Gastroesophageal sphincter (tissue), 4 donors: ENCODE measurements at regions not wholly inside any gene's neighbourhood (a gene's known extent, or its start where the extent isn't known, plus 50 kb on each side); places are given as distances from the start of the nearest gene placed in this dataset.
"Not testable (repeated sequence)": the region's sequence is repeated elsewhere in the genome, so short reads cannot be mapped to it uniquely, and the experiment has no call there.

Source experiments
- ATAC-seq: fragments of 150-250 bp; one replicate; pipeline ENCODE4 v1.9.1; 2016; ENCODE audit warnings: mild to moderate bottlenecking, moderate library complexity
- H3K27ac ChIP-seq, 4 donors: fragments of 200-600 bp; sonication (generic) in 3 of 4; 1 replicate in 3 of 4; 2 replicates in 1 of 4; pipeline ENCODE4 v1.5.1; 2016 to 2019
- H3K27me3 ChIP-seq: fragments of 200-600 bp; sonication (generic); one replicate; pipeline ENCODE4 v1.5.1; 2019
- H3K36me3 ChIP-seq, 2 donors: fragments of 200-600 bp; sonication (generic); one replicate each; pipeline ENCODE4 v1.5.1; 2019; ENCODE audit warnings: control low read depth in 1 of 2
- H3K4me1 ChIP-seq, 3 donors: fragments of 200-600 bp; sonication (generic); 1 replicate in 2 of 3; 2 replicates in 1 of 3; pipeline ENCODE4 v1.5.1; 2016 to 2019; ENCODE audit warnings: control low read depth in 2 of 3
- H3K4me3 ChIP-seq, 2 donors: fragments of 200-600 bp; sonication (generic); one replicate each; pipeline ENCODE4 v1.5.1; 2019; ENCODE audit warnings: mild to moderate bottlenecking in 1 of 2, moderate library complexity in 1 of 2
- H3K9me3 ChIP-seq, 3 donors: fragments of 200-600 bp; sonication (generic); one replicate each; pipeline ENCODE4 v1.5.1; 2017 to 2019; ENCODE audit warnings: control low read depth in 2 of 3
- EP300 ChIP-seq: sonication (generic); formaldehyde crosslinking; IDR thresholded peaks from one replicate; pipeline ENCODE4 v1.6.1; 2017; ENCODE audit warnings: antibody characterized with exemption, mild to moderate bottlenecking
- POLR2A ChIP-seq, 2 donors: fragments of 450-650 bp; IDR thresholded peaks; one replicate each; pipeline ENCODE4 v1.6.1; 2017; ENCODE audit warnings: antibody characterized with exemption in 2 of 2, mild to moderate bottlenecking in 2 of 2, moderate library complexity in 1 of 2
- POLR2AphosphoS5 ChIP-seq: sonication (generic); formaldehyde crosslinking; IDR thresholded peaks from one replicate; pipeline ENCODE4 v1.6.1; 2017; ENCODE audit warnings: antibody characterized with exemption
- WGBS, 2 donors: methylation state at CpG; one replicate each; pipeline ENCODE4 v1.1.5; 2018; ENCODE audit warnings: low coverage in 1 of 2; 5-methylcytosine and 5-hydroxymethylcytosine counted together
- TF ChIP-seq, protein P1 (sequence below), 4 experiments: fragments of 200-600 bp in 2 of 4; fragments of 450-650 bp in 2 of 4; sonication (generic) in 1 of 4; IDR thresholded peaks; one replicate each; pipeline ENCODE4 v1.5.1; 2017 to 2019; ENCODE audit warnings: antibody characterized with exemption in 4 of 4, mild to moderate bottlenecking in 2 of 4, moderate library complexity in 2 of 4

DNA sequence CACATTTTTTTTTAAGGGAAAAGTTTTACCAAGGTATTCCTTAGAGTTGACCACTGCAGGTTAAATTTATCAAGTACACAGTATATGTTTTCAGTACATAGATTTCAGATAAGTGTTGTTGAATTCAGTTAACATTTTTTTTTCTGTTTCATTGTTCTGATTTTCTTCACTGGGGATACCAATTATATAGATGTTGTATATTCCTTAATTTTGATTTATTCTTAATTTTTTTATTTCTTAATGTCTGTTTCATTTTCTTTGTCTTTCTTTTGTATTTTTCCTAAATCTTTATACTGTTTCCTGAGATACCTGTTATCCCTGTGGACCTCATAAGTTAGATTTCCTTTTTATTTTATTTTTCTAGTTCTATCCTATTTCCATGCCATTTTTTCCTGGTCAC lies 234.8 kb downstream of the TTC6 start:
- Histone ChIP-seq H3K27ac (no peak overlapping the region), H3K9me3 (peaks cover 0 to 45% (median 0%) of the 10 kb centered on the region in 3 donors), H3K36me3 (no peaks in the 10 kb centered on the region), H3K4me1 (no peaks in the 10 kb centered on the region), H3K27me3 (no peaks in the 10 kb centered on the region), H3K4me3 (no peak overlapping the region)
- TF ChIP-seq, protein P1, sequence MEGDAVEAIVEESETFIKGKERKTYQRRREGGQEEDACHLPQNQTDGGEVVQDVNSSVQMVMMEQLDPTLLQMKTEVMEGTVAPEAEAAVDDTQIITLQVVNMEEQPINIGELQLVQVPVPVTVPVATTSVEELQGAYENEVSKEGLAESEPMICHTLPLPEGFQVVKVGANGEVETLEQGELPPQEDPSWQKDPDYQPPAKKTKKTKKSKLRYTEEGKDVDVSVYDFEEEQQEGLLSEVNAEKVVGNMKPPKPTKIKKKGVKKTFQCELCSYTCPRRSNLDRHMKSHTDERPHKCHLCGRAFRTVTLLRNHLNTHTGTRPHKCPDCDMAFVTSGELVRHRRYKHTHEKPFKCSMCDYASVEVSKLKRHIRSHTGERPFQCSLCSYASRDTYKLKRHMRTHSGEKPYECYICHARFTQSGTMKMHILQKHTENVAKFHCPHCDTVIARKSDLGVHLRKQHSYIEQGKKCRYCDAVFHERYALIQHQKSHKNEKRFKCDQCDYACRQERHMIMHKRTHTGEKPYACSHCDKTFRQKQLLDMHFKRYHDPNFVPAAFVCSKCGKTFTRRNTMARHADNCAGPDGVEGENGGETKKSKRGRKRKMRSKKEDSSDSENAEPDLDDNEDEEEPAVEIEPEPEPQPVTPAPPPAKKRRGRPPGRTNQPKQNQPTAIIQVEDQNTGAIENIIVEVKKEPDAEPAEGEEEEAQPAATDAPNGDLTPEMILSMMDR (IDR thresholded peaks at IDR 0.05): no peak
- no peak for TF ChIP-seq POLR2AphosphoS5
- ATAC-seq: no peak

- TF ChIP-seq EP300: no peak
- TF ChIP-seq, protein P1 (IDR thresholded peaks at IDR 0.05): no peak
- TF ChIP-seq POLR2A (IDR thresholded peaks at IDR 0.05): no peak
- TF ChIP-seq POLR2AphosphoS5: no peak
- 40 to 44% methylated on average over 1 of the region's 1 CpG for WGBS, 2 donors
- no peaks in the 10 kb centered on the region for H3K27me3 ChIP-seq
- no peak for ATAC-seq
- no peaks in the 10 kb centered on the region for H3K36me3 ChIP-seq
- H3K9me3 ChIP-seq: peaks cover 0 to 56% (median 0%) of the 10 kb centered on the region in 3 donors
- no peak overlapping the region for H3K4me3 ChIP-seq
- no peak overlapping the region for H3K27ac ChIP-seq
- H3K4me1 ChIP-seq: no peaks in the 10 kb centered on the region
These were observed 238.8 kb downstream of the TTC6 start for GRCh38 chr14:37834275-37834674.

GRCh38 chr14:37838778-37839177 lies 243.3 kb downstream of the TTC6 start:
- H3K9me3 ChIP-seq: peaks cover 0 to 26% (median 0%) of the 10 kb centered on the region in 3 donors
- H3K27me3 ChIP-seq, H3K27ac ChIP-seq, ATAC-seq, H3K4me1 ChIP-seq, H3K4me3 ChIP-seq, H3K36me3 ChIP-seq: not testable (repeated sequence)
- 56 to 72% methylated on average over 4 to 5 of the region's 5 CpGs for WGBS, 2 donors

- H3K4me1 ChIP-seq, H3K4me3 ChIP-seq, H3K27me3 ChIP-seq, ATAC-seq, H3K27ac ChIP-seq, H3K36me3 ChIP-seq: not testable (repeated sequence)
- H3K9me3 ChIP-seq: peaks cover 0 to 12% (median 0%) of the 10 kb centered on the region in 3 donors
- WGBS, 2 donors: 67% methylated on average over 1 of the region's 4 CpGs; no CpG with 5 or more reads in 1 of the 2 donors
These were observed 245.6 kb downstream of the TTC6 start for GRCh38 chr14:37841039-37841438.

- TF ChIP-seq POLR2AphosphoS5 (no peak), POLR2A (IDR thresholded peaks at IDR 0.05) (no peak), EP300 (no peak)
- no peak overlapping the region for H3K27ac ChIP-seq
- H3K4me3 ChIP-seq: no peak overlapping the region
- H3K9me3 ChIP-seq: peaks cover 0 to 12% (median 0%) of the 10 kb centered on the region in 3 donors
- WGBS, 2 donors: 64 to 71% methylated on average over 3 of the region's 3 CpGs
- no peaks in the 10 kb centered on the region for H3K27me3 ChIP-seq
- H3K36me3 ChIP-seq: no peaks in the 10 kb centered on the region
- no peak for ATAC-seq
- H3K4me1 ChIP-seq: no peaks in the 10 kb centered on the region
These were observed 246.7 kb downstream of the TTC6 start for GRCh38 chr14:37842106-37842505.

GRCh38 chr14:37843954-37844607 lies 248.7 kb downstream of the TTC6 start:
- Histone ChIP-seq H3K36me3 (no peaks in the 10 kb centered on the region), H3K9me3 (peaks cover 0 to 5% (median 0%) of the 10 kb centered on the region in 3 donors), H3K27ac (no peak overlapping the region), H3K4me3 (no peak overlapping the region), H3K4me1 (no peaks in the 10 kb centered on the region), H3K27me3 (no peaks in the 10 kb centered on the region)
- 72% methylated on average over 6 of the region's 8 CpGs; no CpG with 5 or more reads in 1 of the 2 donors for WGBS, 2 donors
- no peak for ATAC-seq
- TF ChIP-seq POLR2A (IDR thresholded peaks at IDR 0.05): no peak

DNA sequence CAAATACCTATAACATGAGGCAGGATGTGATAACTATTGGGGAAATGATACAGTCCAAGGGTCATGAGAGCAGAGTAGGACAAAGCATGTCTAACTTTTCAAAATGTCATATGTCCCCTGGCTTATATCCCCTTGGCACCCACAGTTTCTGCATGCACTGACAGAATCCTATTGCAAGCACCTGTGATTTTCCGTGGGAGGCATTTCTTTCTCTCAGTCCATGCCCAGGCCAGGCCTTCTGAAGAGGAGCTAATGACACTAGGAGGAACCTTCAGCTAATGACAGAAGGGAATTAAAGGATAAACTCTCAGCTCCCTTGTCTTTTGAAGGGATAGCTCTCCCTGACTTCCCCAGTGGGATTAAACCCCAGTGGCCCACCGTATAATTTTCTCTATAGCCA lies 249.2 kb downstream of the TTC6 start:
- no peak overlapping the region for H3K27ac ChIP-seq
- no peaks in the 10 kb centered on the region for H3K36me3 ChIP-seq
- no peaks in the 10 kb centered on the region for H3K4me1 ChIP-seq
- no peak overlapping the region for H3K4me3 ChIP-seq
- WGBS, 2 donors: 20 to 77% methylated on average over 1 to 2 of the region's 2 CpGs
- no peak for ATAC-seq
- TF ChIP-seq POLR2AphosphoS5: no peak
- no peak for TF ChIP-seq POLR2A (IDR thresholded peaks at IDR 0.05)
- TF ChIP-seq, protein P1 (IDR thresholded peaks at IDR 0.05): no peak
- TF ChIP-seq EP300: no peak
- no peaks in the 10 kb centered on the region for H3K9me3 ChIP-seq
- no peaks in the 10 kb centered on the region for H3K27me3 ChIP-seq
